Body of pancreas (tissue), 4 donors: ENCODE measurements at regions not wholly inside any gene's neighbourhood (a gene's known extent, or its start where the extent isn't known, plus 50 kb on each side); places are given as distances from the start of the nearest gene placed in this dataset.
A peak's percentile ranks its signal among the peaks of the same experiment; 100 is the strongest.

Experiments
- ATAC-seq: fragments of 150-250 bp; one replicate; pipeline ENCODE4 v1.9.1; 2016
- DNase-seq, 4 donors: peaks; one replicate each; pipeline ENCODE4 v3.0.0-alpha.2; 2019
- H3K27ac ChIP-seq, 4 donors: fragments of 200-600 bp; sonication (generic); 1 replicate in 3 of 4; 2 replicates in 1 of 4; pipeline versions ENCODE4 v1.5.1 to v1.6.1; 2016 to 2019; ENCODE audit warnings: mild to moderate bottlenecking in 1 of 4, mixed read lengths in 1 of 4, moderate library complexity in 1 of 4
- H3K27me3 ChIP-seq, 2 donors: fragments of 200-600 bp; sonication (generic); one replicate each; pipeline ENCODE4 v1.6.0; 2016; ENCODE audit warnings: mild to moderate bottlenecking in 1 of 2
- H3K36me3 ChIP-seq, 2 donors: fragments of 200-600 bp; sonication (generic); replicated peaks in 1 of 2; 2 replicates each; pipeline ENCODE4 v1.5.1; 2016; ENCODE audit warnings: low read depth in 2 of 2; ENCODE audit not compliant: insufficient read depth in 1 of 2
- H3K4me1 ChIP-seq: fragments of 200-600 bp; sonication (generic); one replicate; pipeline ENCODE4 v1.6.0; 2016
- H3K4me3 ChIP-seq, 2 donors: fragments of 200-600 bp; sonication (generic); 1 replicate in 1 of 2; 2 replicates in 1 of 2; pipeline ENCODE4 v1.5.1; 2016 to 2019
- H3K9me3 ChIP-seq, 3 donors: fragments of 200-600 bp; sonication (generic); 1 replicate in 2 of 3; 2 replicates in 1 of 3; pipeline ENCODE4 v1.5.1; 2016
- CTCF ChIP-seq, 7 experiments: fragments of 450-650 bp in 4 of 7; fragments of 200-600 bp in 3 of 7; sonication (generic) in 3 of 7; IDR thresholded peaks; one replicate each; pipeline ENCODE4 v1.5.1; 2016 to 2019; ENCODE audit warnings: antibody characterized with exemption in 7 of 7
- POLR2A ChIP-seq, 3 donors: fragments of 450-650 bp; IDR thresholded peaks; one replicate each; pipeline ENCODE4 v1.6.1; 2016; ENCODE audit warnings: antibody characterized with exemption in 3 of 3, mild to moderate bottlenecking in 2 of 3
- WGBS, 2 donors: methylation state at CpG; one replicate each; pipeline ENCODE4 v1.1.5; 2017; 5-methylcytosine and 5-hydroxymethylcytosine counted together
- intact Hi-C: fragments of 100-400 bp; cut with DNase I; formaldehyde crosslinking; loops from one replicate; pipeline ENCODE4 v1.15.1; 2023

- Histone ChIP-seq H3K9me3 (peaks cover 0 to 3% (median 0%) of the 10 kb centered on the region in 3 donors), H3K4me3 (no peak overlapping the region), H3K27ac (no peak overlapping the region), H3K27me3 (no peaks in the 10 kb centered on the region), H3K36me3 (no peaks in the 10 kb centered on the region), H3K4me1 (peaks cover 13% of the 10 kb centered on the region)
- TF ChIP-seq CTCF (IDR thresholded peaks at IDR 0.05) (no peak), POLR2A (IDR thresholded peaks at IDR 0.05) (no peak)
- intact Hi-C loops = no loop called here
- ATAC-seq = no peak
- DNase-seq = no peak
- WGBS, 2 donors = 73 to 78% methylated on average over 1 of the region's 1 CpG
Measured at GRCh38 chr4:14066979-14067378, 439.5 kb upstream of the BOD1L1 start.

- H3K4me3 ChIP-seq = no peak overlapping the region
- intact Hi-C loops = no loop called here
- no peak for DNase-seq
- H3K4me1 ChIP-seq = peaks cover 13% of the 10 kb centered on the region
- WGBS, 2 donors = 27 to 35% methylated on average over 4 of the region's 4 CpGs
- H3K36me3 ChIP-seq = no peaks in the 10 kb centered on the region
- no peak overlapping the region for H3K27ac ChIP-seq
- peaks cover 0 to 16% (median 0%) of the 10 kb centered on the region in 3 donors for H3K9me3 ChIP-seq
- no peak for ATAC-seq
- no peak for TF ChIP-seq CTCF (IDR thresholded peaks at IDR 0.05)
- no peak for TF ChIP-seq POLR2A (IDR thresholded peaks at IDR 0.05)
- no peaks in the 10 kb centered on the region for H3K27me3 ChIP-seq
Measured at GRCh38 chr4:14069886-14070285, 442.4 kb upstream of the BOD1L1 start.

GRCh38 chr4:14070289-14070880 is 442.9 kb upstream of the BOD1L1 start:
- no peak overlapping the region for H3K4me3 ChIP-seq
- peaks cover 13% of the 10 kb centered on the region for H3K4me1 ChIP-seq
- H3K27me3 ChIP-seq = no peaks in the 10 kb centered on the region
- intact Hi-C loops = no loop called here
- peak in 2 of 4 donors; percentile 4 to 12 for DNase-seq
- TF ChIP-seq CTCF (IDR thresholded peaks at IDR 0.05) = no peak
- no peak for TF ChIP-seq POLR2A (IDR thresholded peaks at IDR 0.05)
- ATAC-seq = no peak
- H3K36me3 ChIP-seq = no peaks in the 10 kb centered on the region
- H3K9me3 ChIP-seq = peaks cover 0 to 16% (median 0%) of the 10 kb centered on the region in 3 donors
- WGBS, 2 donors = 23 to 26% methylated on average over 5 of the region's 5 CpGs
- no peak overlapping the region for H3K27ac ChIP-seq

GRCh38 chr4:14072506-14072905 is 445.0 kb upstream of the BOD1L1 start:
- intact Hi-C loops = no loop called here
- no peaks in the 10 kb centered on the region for H3K36me3 ChIP-seq
- H3K27ac ChIP-seq = no peak overlapping the region
- ATAC-seq = no peak
- H3K4me3 ChIP-seq = no peak overlapping the region
- no peak for TF ChIP-seq CTCF (IDR thresholded peaks at IDR 0.05)
- no peak for TF ChIP-seq POLR2A (IDR thresholded peaks at IDR 0.05)
- H3K4me1 ChIP-seq = peaks cover 13% of the 10 kb centered on the region
- peaks cover 0 to 16% (median 0%) of the 10 kb centered on the region in 3 donors for H3K9me3 ChIP-seq
- no peaks in the 10 kb centered on the region for H3K27me3 ChIP-seq
- no peak for DNase-seq

GRCh38 chr4:14076776-14077175 is 449.3 kb upstream of the BOD1L1 start:
- 72 to 88% methylated on average over 3 of the region's 3 CpGs for WGBS, 2 donors
- ATAC-seq (no peak), DNase-seq (no peak)
- Histone ChIP-seq H3K36me3 (no peaks in the 10 kb centered on the region), H3K9me3 (peaks cover 0 to 15% (median 0%) of the 10 kb centered on the region in 3 donors), H3K4me1 (no peaks in the 10 kb centered on the region), H3K27ac (no peak overlapping the region), H3K4me3 (no peak overlapping the region), H3K27me3 (no peaks in the 10 kb centered on the region)
- TF ChIP-seq CTCF (IDR thresholded peaks at IDR 0.05) = no peak
- intact Hi-C loops = no loop called here
